Liver (tissue), 8 donors: ENCODE measurements at regions not wholly inside any gene's neighbourhood (a gene's known extent, or its start where the extent isn't known, plus 50 kb on each side); places are given as distances from the start of the nearest gene placed in this dataset.

Source experiments
- DNase-seq: peaks from one replicate; pipeline ENCODE4 v3.0.0-alpha.2; 2017; ENCODE audit warnings: low spot score
- H3K27ac ChIP-seq, 2 donors: one replicate each; pipeline ENCODE4 v1.7.0; 2013; ENCODE audit warnings: inconsistent platforms in 2 of 2, low read length in 2 of 2, control low read depth in 1 of 2, low read depth in 1 of 2, mild to moderate bottlenecking in 1 of 2
- H3K27me3 ChIP-seq, 4 donors: one replicate each; pipeline versions ENCODE4 v1.6.1 to v1.7.0; 2013; ENCODE audit warnings: low read length in 3 of 4, inconsistent platforms in 1 of 4, mild to moderate bottlenecking in 1 of 4, moderate library complexity in 1 of 4; ENCODE audit not compliant: control insufficient read depth in 4 of 4, insufficient read depth in 4 of 4
- H3K36me3 ChIP-seq, 4 donors: one replicate each; pipeline versions ENCODE4 v1.6.1 to v1.7.0; 2013; ENCODE audit warnings: low read length in 3 of 4, mild to moderate bottlenecking in 3 of 4, low read depth in 1 of 4, moderate library complexity in 1 of 4; ENCODE audit not compliant: control insufficient read depth in 4 of 4, insufficient read depth in 3 of 4
- H3K4me1 ChIP-seq, 4 donors: one replicate each; pipeline versions ENCODE4 v1.6.1 to v1.7.0; 2013; ENCODE audit warnings: low read length in 3 of 4, mild to moderate bottlenecking in 3 of 4, moderate library complexity in 1 of 4; ENCODE audit not compliant: control insufficient read depth in 4 of 4, insufficient read depth in 4 of 4
- H3K4me3 ChIP-seq, 3 donors: one replicate each; pipeline versions ENCODE4 v1.6.1 to v1.7.0; 2013; ENCODE audit warnings: low read length in 3 of 3, control low read depth in 1 of 3, low read depth in 1 of 3, mild to moderate bottlenecking in 1 of 3
- H3K9ac ChIP-seq, 2 donors: one replicate each; pipeline ENCODE4 v1.7.0; 2013; ENCODE audit warnings: low read length in 2 of 2, mild to moderate bottlenecking in 2 of 2, moderate library complexity in 2 of 2, control low read depth in 1 of 2, low read depth in 1 of 2
- H3K9me3 ChIP-seq, 4 donors: one replicate each; pipeline versions ENCODE4 v1.6.1 to v1.7.0; 2013; ENCODE audit warnings: low read length in 3 of 4; ENCODE audit not compliant: control insufficient read depth in 4 of 4
- EGR1 ChIP-seq, 2 donors: IDR thresholded peaks; 2 replicates each; pipeline ENCODE4 v1.6.1; 2016 to 2018; ENCODE audit warnings: antibody characterized with exemption in 2 of 2, low read depth in 2 of 2
- FOXA1 ChIP-seq: IDR thresholded peaks from 2 replicates; pipeline ENCODE4 v1.6.1; 2016; ENCODE audit warnings: antibody characterized with exemption
- FOXA2 ChIP-seq: IDR thresholded peaks from 2 replicates; pipeline ENCODE4 v1.6.1; 2016; ENCODE audit warnings: antibody characterized with exemption
- GABPA ChIP-seq, 2 donors: IDR thresholded peaks in 1 of 2; conservative IDR thresholded peaks in 1 of 2; 2 replicates each; pipeline ENCODE4 v1.6.1; 2016; ENCODE audit warnings: antibody characterized with exemption in 2 of 2, mild to moderate bottlenecking in 1 of 2, moderate library complexity in 1 of 2
- HNF4A ChIP-seq, 2 donors: conservative IDR thresholded peaks; 2 replicates each; pipeline ENCODE4 v1.6.1; 2016; ENCODE audit warnings: antibody characterized with exemption in 2 of 2, mild to moderate bottlenecking in 2 of 2
- HNF4G ChIP-seq: IDR thresholded peaks from 2 replicates; pipeline ENCODE4 v1.6.1; 2016; ENCODE audit warnings: antibody characterized with exemption
- JUND ChIP-seq, 2 donors: IDR thresholded peaks; 2 replicates each; pipeline ENCODE4 v1.6.1; 2016; ENCODE audit warnings: antibody characterized with exemption in 2 of 2
- NR2F2 ChIP-seq: IDR thresholded peaks from 2 replicates; pipeline ENCODE4 v1.6.1; 2016; ENCODE audit warnings: antibody characterized with exemption
- RAD21 ChIP-seq, 2 donors: IDR thresholded peaks; 2 replicates each; pipeline ENCODE4 v1.6.1; 2016; ENCODE audit warnings: antibody characterized with exemption in 2 of 2, mild to moderate bottlenecking in 2 of 2
- RXRA ChIP-seq, 2 donors: IDR thresholded peaks; 2 replicates each; pipeline ENCODE4 v1.6.1; 2017 to 2018; ENCODE audit warnings: antibody characterized with exemption in 2 of 2, mild to moderate bottlenecking in 1 of 2
- SP1 ChIP-seq: IDR thresholded peaks from 2 replicates; pipeline ENCODE4 v1.6.1; 2018; ENCODE audit warnings: antibody characterized with exemption, mild to moderate bottlenecking
- TAF1 ChIP-seq: conservative IDR thresholded peaks from 2 replicates; pipeline ENCODE4 v1.6.1; 2016; ENCODE audit warnings: antibody characterized with exemption, mild to moderate bottlenecking
- YY1 ChIP-seq: IDR thresholded peaks from 2 replicates; pipeline ENCODE4 v1.6.1; 2016; ENCODE audit warnings: antibody characterized with exemption, mild to moderate bottlenecking
- WGBS: extraction: QIAGEN DNeasy Blood & Tissue Kit; methylation state at CpG from one replicate; pipeline ENCODE4 v1.1.7; 2013; 5-methylcytosine and 5-hydroxymethylcytosine counted together
- TF ChIP-seq, protein P1 (sequence below): IDR thresholded peaks from 2 replicates; pipeline ENCODE4 v1.6.1; 2016; ENCODE audit warnings: antibody characterized with exemption
- TF ChIP-seq, protein P2 (sequence below): IDR thresholded peaks from 2 replicates; pipeline ENCODE4 v1.6.1; 2016; ENCODE audit warnings: antibody characterized with exemption
- TF ChIP-seq, protein P3 (sequence below): IDR thresholded peaks from 2 replicates; pipeline ENCODE4 v1.6.1; 2016; ENCODE audit warnings: antibody characterized with exemption, mild to moderate bottlenecking
- TF ChIP-seq, protein P4 (sequence below): fragments of 150-350 bp; IDR thresholded peaks from 2 replicates; pipeline ENCODE4 v1.5.1; 2017; ENCODE audit warnings: improper control_type of control experiment, low read depth, low read length; ENCODE audit not compliant: missing input control
- TF ChIP-seq, protein P5 (sequence below): IDR thresholded peaks from 2 replicates; pipeline ENCODE4 v1.6.1; 2016; ENCODE audit warnings: antibody characterized with exemption
- donor health status: healthy.
- donor health status: healthy.
- donor health status: healthy.
- donor health status: healthy.
- donor health status: healthy.

DNA sequence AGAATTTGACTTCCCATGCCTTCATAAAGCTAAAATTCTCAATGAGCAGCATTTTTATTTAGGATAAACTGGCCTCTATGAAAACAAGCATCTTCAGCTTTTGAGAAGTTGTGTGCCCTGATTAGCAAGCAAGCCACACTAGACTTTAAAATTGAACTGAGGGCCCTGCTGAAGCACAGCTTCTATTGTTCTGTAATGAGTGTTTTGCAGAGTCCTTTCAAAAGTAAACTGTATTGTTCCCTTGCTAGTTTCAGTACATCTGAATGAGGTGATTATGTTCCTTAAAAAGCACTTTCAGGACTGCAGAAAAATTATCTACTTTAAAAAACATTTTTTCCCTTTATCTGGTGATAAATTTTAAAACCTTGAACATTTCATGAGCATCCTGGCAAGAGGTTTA, 113.3 kb upstream of the PRPS1L1 start:
- Histone ChIP-seq H3K27me3 (no peaks in the 10 kb centered on the region), H3K27ac (no peak overlapping the region), H3K4me1 (no peaks in the 10 kb centered on the region), H3K4me3 (no peak overlapping the region), H3K36me3 (no peaks in the 10 kb centered on the region), H3K9me3 (no peaks in the 10 kb centered on the region), H3K9ac (no peak overlapping the region)
- no peak for TF ChIP-seq SP1
- TF ChIP-seq RXRA (IDR thresholded peaks at IDR 0.05): no peak
- TF ChIP-seq YY1: no peak
- no peak for TF ChIP-seq HNF4G
- TF ChIP-seq EGR1 (IDR thresholded peaks at IDR 0.05; ENCODE audit: low read depth in 2 of 2): no peak
- no peak for TF ChIP-seq FOXA1
- TF ChIP-seq, protein P1, sequence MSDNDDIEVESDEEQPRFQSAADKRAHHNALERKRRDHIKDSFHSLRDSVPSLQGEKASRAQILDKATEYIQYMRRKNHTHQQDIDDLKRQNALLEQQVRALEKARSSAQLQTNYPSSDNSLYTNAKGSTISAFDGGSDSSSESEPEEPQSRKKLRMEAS: no peak
- TF ChIP-seq, protein P2, sequence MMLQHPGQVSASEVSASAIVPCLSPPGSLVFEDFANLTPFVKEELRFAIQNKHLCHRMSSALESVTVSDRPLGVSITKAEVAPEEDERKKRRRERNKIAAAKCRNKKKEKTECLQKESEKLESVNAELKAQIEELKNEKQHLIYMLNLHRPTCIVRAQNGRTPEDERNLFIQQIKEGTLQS: no peak
- no peak for TF ChIP-seq JUND (IDR thresholded peaks at IDR 0.05)
- TF ChIP-seq, protein P3, sequence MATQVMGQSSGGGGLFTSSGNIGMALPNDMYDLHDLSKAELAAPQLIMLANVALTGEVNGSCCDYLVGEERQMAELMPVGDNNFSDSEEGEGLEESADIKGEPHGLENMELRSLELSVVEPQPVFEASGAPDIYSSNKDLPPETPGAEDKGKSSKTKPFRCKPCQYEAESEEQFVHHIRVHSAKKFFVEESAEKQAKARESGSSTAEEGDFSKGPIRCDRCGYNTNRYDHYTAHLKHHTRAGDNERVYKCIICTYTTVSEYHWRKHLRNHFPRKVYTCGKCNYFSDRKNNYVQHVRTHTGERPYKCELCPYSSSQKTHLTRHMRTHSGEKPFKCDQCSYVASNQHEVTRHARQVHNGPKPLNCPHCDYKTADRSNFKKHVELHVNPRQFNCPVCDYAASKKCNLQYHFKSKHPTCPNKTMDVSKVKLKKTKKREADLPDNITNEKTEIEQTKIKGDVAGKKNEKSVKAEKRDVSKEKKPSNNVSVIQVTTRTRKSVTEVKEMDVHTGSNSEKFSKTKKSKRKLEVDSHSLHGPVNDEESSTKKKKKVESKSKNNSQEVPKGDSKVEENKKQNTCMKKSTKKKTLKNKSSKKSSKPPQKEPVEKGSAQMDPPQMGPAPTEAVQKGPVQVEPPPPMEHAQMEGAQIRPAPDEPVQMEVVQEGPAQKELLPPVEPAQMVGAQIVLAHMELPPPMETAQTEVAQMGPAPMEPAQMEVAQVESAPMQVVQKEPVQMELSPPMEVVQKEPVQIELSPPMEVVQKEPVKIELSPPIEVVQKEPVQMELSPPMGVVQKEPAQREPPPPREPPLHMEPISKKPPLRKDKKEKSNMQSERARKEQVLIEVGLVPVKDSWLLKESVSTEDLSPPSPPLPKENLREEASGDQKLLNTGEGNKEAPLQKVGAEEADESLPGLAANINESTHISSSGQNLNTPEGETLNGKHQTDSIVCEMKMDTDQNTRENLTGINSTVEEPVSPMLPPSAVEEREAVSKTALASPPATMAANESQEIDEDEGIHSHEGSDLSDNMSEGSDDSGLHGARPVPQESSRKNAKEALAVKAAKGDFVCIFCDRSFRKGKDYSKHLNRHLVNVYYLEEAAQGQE: no peak
- TF ChIP-seq, protein P4, sequence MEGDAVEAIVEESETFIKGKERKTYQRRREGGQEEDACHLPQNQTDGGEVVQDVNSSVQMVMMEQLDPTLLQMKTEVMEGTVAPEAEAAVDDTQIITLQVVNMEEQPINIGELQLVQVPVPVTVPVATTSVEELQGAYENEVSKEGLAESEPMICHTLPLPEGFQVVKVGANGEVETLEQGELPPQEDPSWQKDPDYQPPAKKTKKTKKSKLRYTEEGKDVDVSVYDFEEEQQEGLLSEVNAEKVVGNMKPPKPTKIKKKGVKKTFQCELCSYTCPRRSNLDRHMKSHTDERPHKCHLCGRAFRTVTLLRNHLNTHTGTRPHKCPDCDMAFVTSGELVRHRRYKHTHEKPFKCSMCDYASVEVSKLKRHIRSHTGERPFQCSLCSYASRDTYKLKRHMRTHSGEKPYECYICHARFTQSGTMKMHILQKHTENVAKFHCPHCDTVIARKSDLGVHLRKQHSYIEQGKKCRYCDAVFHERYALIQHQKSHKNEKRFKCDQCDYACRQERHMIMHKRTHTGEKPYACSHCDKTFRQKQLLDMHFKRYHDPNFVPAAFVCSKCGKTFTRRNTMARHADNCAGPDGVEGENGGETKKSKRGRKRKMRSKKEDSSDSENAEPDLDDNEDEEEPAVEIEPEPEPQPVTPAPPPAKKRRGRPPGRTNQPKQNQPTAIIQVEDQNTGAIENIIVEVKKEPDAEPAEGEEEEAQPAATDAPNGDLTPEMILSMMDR: no peak
- no peak for TF ChIP-seq GABPA (IDR thresholded peaks at IDR 0.05 in 1 of 2, conservative IDR thresholded peaks at IDR 0.05 in 1 of 2)
- TF ChIP-seq TAF1: no peak
- no peak for TF ChIP-seq NR2F2
- DNase-seq: no peak

DNA sequence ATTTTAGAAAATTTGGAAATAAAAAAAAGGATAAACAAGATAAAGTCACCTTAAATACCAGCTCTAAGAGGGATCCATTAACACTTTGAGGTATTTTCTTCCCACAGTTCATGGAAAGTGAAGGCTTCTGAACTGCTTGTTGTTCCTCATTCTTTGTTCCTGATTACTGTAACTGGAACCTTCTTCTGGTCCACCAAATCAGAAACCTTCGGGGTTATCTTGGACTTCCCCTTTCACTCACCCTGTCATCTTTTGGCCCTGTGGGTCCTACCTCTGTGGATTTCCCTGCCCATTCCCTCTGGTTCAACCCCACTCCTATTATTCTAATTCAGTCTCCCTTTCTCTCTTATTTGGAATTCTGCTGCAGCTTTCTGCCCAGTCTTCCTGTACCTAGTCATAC, 116.5 kb upstream of the PRPS1L1 start:
- WGBS: 72% methylated on average over 1 of the region's 1 CpG
- Histone ChIP-seq H3K27me3 (no peaks in the 10 kb centered on the region), H3K4me3 (no peak overlapping the region), H3K9me3 (no peaks in the 10 kb centered on the region), H3K9ac (no peak overlapping the region), H3K27ac (no peak overlapping the region), H3K36me3 (no peaks in the 10 kb centered on the region), H3K4me1 (no peaks in the 10 kb centered on the region)
- DNase-seq: no peak
- no peak for TF ChIP-seq GABPA (IDR thresholded peaks at IDR 0.05 in 1 of 2, conservative IDR thresholded peaks at IDR 0.05 in 1 of 2)
- no peak for TF ChIP-seq SP1
- TF ChIP-seq, protein P4: no peak
- no peak for TF ChIP-seq RXRA (IDR thresholded peaks at IDR 0.05)
- no peak for TF ChIP-seq HNF4A (conservative IDR thresholded peaks at IDR 0.05)
- no peak for TF ChIP-seq EGR1 (IDR thresholded peaks at IDR 0.05; ENCODE audit: low read depth in 2 of 2)
- no peak for TF ChIP-seq TAF1
- no peak for TF ChIP-seq JUND (IDR thresholded peaks at IDR 0.05)
- no peak for TF ChIP-seq FOXA2
- TF ChIP-seq, protein P5, sequence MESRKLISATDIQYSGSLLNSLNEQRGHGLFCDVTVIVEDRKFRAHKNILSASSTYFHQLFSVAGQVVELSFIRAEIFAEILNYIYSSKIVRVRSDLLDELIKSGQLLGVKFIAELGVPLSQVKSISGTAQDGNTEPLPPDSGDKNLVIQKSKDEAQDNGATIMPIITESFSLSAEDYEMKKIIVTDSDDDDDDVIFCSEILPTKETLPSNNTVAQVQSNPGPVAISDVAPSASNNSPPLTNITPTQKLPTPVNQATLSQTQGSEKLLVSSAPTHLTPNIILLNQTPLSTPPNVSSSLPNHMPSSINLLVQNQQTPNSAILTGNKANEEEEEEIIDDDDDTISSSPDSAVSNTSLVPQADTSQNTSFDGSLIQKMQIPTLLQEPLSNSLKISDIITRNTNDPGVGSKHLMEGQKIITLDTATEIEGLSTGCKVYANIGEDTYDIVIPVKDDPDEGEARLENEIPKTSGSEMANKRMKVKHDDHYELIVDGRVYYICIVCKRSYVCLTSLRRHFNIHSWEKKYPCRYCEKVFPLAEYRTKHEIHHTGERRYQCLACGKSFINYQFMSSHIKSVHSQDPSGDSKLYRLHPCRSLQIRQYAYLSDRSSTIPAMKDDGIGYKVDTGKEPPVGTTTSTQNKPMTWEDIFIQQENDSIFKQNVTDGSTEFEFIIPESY: no peak
- TF ChIP-seq, protein P1: no peak
- no peak for TF ChIP-seq RAD21 (IDR thresholded peaks at IDR 0.05)
- TF ChIP-seq, protein P2: no peak
- no peak for TF ChIP-seq NR2F2
